PC-9 (cell line): ENCODE measurements at regions not wholly inside any gene's neighbourhood (a gene's known extent, or its start where the extent isn't known, plus 50 kb on each side); places are given as distances from the start of the nearest gene placed in this dataset.

Experiments used
- EZH2 ChIP-seq: fragments of 200-600 bp; sonication (generic); IDR thresholded peaks from 2 replicates; pipeline ENCODE4 v1.8.0; 2017; ENCODE audit warnings: antibody characterized with exemption, low read depth
- TF ChIP-seq, protein P1 (sequence below): fragments of 200-600 bp; sonication (generic); conservative IDR thresholded peaks from 2 replicates; pipeline ENCODE4 v1.6.1; 2017; ENCODE audit warnings: mixed run types, antibody characterized with exemption, mild to moderate bottlenecking, moderate library complexity

DNA sequence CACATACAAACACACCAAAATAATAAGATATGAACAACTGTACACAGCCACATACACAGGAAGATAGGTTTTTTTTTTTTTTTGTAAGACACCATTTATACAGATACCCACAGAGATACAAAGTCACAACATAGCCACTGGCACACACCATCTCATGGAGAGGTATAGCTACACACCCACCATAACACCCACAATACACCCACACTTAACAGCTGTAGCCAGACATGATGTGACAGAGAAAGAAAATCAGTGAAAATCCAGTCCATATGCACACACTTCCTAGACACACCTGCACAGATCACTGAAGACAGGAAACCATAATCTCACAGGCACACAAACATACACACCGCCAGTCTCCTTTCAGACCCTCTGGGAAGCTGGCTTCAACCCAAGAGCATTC lies 62.4 kb upstream of the PAX2 start:
- TF ChIP-seq, protein P1, sequence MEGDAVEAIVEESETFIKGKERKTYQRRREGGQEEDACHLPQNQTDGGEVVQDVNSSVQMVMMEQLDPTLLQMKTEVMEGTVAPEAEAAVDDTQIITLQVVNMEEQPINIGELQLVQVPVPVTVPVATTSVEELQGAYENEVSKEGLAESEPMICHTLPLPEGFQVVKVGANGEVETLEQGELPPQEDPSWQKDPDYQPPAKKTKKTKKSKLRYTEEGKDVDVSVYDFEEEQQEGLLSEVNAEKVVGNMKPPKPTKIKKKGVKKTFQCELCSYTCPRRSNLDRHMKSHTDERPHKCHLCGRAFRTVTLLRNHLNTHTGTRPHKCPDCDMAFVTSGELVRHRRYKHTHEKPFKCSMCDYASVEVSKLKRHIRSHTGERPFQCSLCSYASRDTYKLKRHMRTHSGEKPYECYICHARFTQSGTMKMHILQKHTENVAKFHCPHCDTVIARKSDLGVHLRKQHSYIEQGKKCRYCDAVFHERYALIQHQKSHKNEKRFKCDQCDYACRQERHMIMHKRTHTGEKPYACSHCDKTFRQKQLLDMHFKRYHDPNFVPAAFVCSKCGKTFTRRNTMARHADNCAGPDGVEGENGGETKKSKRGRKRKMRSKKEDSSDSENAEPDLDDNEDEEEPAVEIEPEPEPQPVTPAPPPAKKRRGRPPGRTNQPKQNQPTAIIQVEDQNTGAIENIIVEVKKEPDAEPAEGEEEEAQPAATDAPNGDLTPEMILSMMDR: no peak
- no peak for TF ChIP-seq EZH2
